HCT116 (cell line): ENCODE measurements at regions not wholly inside any gene's neighbourhood (a gene's known extent, or its start where the extent isn't known, plus 50 kb on each side); places are given as distances from the start of the nearest gene placed in this dataset.

Experiments
- ATAC-seq: fragments of 200-7000 bp; cut with Tn5 transposase; 2 replicates; pipeline ENCODE4 v1.9.1; 2020; ENCODE audit warnings: mild to moderate bottlenecking, moderate library complexity
- BruUV-seq: library from RNA; stranded (reverse); fragments of 400-500 nt; replicated peaks from 2 replicates; lab custom pipeline; 2021; lab: Mats Ljungman, UMichigan
- CTCF ChIA-PET: fragments of 300-600 bp; sonication (Branson Sonifier 250); formaldehyde crosslinking; loops from one replicate; lab custom pipeline; 2021; ENCODE audit warnings: antibody characterized with exemption; lab: Charles Lee
- POLR2A ChIA-PET: fragments of 300-600, 350-600 bp; sonication (Branson Sonifier 250); formaldehyde crosslinking; loops from one replicate; lab custom pipeline; 2021; ENCODE audit warnings: antibody characterized with exemption; lab: Charles Lee
- RAD21 ChIA-PET, 2 experiments: fragments of 300-600 bp; sonication (Branson Sonifier 250); formaldehyde crosslinking; loops; one replicate each; lab custom pipeline; 2023; ENCODE audit warnings: low total read pairs in 2 of 2; ENCODE audit not compliant: uncharacterized antibody in 2 of 2, unreplicated experiment in 2 of 2, low non-redundant PET in 1 of 2; lab: Charles Lee
- DNase-seq: peaks from one replicate; pipeline ENCODE4 v3.0.0-alpha.2; 2010; ENCODE audit warnings: low read depth, low spot score
- H2AFZ ChIP-seq: fragments of 200-600 bp; shearing (Covaris generic), sonication (generic); 2 replicates; pipeline ENCODE4 v1.6.1; 2017; ENCODE audit warnings: low read depth, mixed run types, mixed read lengths, antibody characterized with exemption, low read length; ENCODE audit not compliant: poor library complexity, severe bottlenecking
- H3K27ac ChIP-seq: 2 replicates; pipeline ENCODE4 v1.5.1; 2012; ENCODE audit warnings: low read depth, low read length
- H3K27me3 ChIP-seq: fragments of 200-600 bp; sonication (generic); 2 replicates; pipeline ENCODE4 v1.6.1; 2016; ENCODE audit warnings: mixed run types, low read length, mixed read lengths; ENCODE audit not compliant: insufficient read depth
- H3K36me3 ChIP-seq, 2 experiments: fragments of 200-500 bp in 1 of 2; fragments of 200-600 bp in 1 of 2; sonication (Bioruptor generic) in 1 of 2; sonication (generic) in 1 of 2; 2 replicates each; pipeline versions ENCODE4 v1.5.1 to v1.6.1; 2014 to 2016; ENCODE audit warnings: low read length in 2 of 2, inconsistent platforms in 1 of 2, mixed read lengths in 1 of 2, mixed run types in 1 of 2; ENCODE audit not compliant: insufficient read depth in 2 of 2, control insufficient read depth in 1 of 2
- H3K4me1 ChIP-seq, 2 experiments: fragments of 200-600 bp in 1 of 2; sonication (generic) in 1 of 2; 2 replicates each; pipeline versions ENCODE4 v1.5.1 to v1.6.1; 2012 to 2017; ENCODE audit warnings: low read length in 2 of 2, inconsistent platforms in 1 of 2, mild to moderate bottlenecking in 1 of 2, mixed read lengths in 1 of 2, mixed run types in 1 of 2, moderate library complexity in 1 of 2; ENCODE audit not compliant: insufficient read depth in 2 of 2, control insufficient read depth in 1 of 2
- H3K4me2 ChIP-seq: fragments of 200-600 bp; sonication (generic); 2 replicates; pipeline ENCODE4 v1.6.1; 2017; ENCODE audit warnings: mixed run types, low read length, mixed read lengths
- H3K4me3 ChIP-seq, 2 experiments: fragments of 200-600 bp in 1 of 2; sonication (generic) in 1 of 2; replicated peaks in 1 of 2; 2 replicates each; pipeline ENCODE4 v1.5.1; 2011 to 2016; ENCODE audit warnings: low read length in 2 of 2, control low read depth in 1 of 2, low read depth in 1 of 2, mild to moderate bottlenecking in 1 of 2, mixed read lengths in 1 of 2, mixed run types in 1 of 2
- H3K79me2 ChIP-seq: fragments of 200-600 bp; sonication (generic); 2 replicates; pipeline ENCODE4 v1.6.1; 2017; ENCODE audit warnings: mild to moderate bottlenecking, mixed run types, low read length, moderate library complexity, mixed read lengths; ENCODE audit not compliant: insufficient read depth
- H3K9ac ChIP-seq: fragments of 200-600 bp; sonication (generic); 2 replicates; pipeline ENCODE4 v1.6.1; 2016; ENCODE audit warnings: low read length, mixed read lengths
- H3K9me2 ChIP-seq: fragments of 200-600 bp; sonication (generic), shearing (Covaris generic); 2 replicates; pipeline ENCODE4 v1.6.1; 2017; ENCODE audit warnings: mixed run types, mild to moderate bottlenecking, moderate library complexity; ENCODE audit not compliant: insufficient read depth
- H3K9me3 ChIP-seq, 2 experiments: fragments of 200-500 bp in 1 of 2; fragments of 200-600 bp in 1 of 2; sonication (Bioruptor generic) in 1 of 2; sonication (generic) in 1 of 2; 2 replicates each; pipeline ENCODE4 v1.6.1; 2014 to 2017; ENCODE audit warnings: low read length in 2 of 2, mixed read lengths in 2 of 2, inconsistent platforms in 1 of 2, low read depth in 1 of 2, mild to moderate bottlenecking in 1 of 2, mixed run types in 1 of 2, moderate library complexity in 1 of 2; ENCODE audit not compliant: control insufficient read depth in 1 of 2, insufficient read depth in 1 of 2
- H4K20me1 ChIP-seq: fragments of 200-600 bp; sonication (generic), shearing (Covaris generic); 2 replicates; pipeline ENCODE4 v1.6.1; 2017; ENCODE audit warnings: mixed run types, mild to moderate bottlenecking, moderate library complexity; ENCODE audit not compliant: insufficient read depth
- CBX3 ChIP-seq: IDR thresholded peaks from 2 replicates; pipeline ENCODE4 v1.6.1; 2012; ENCODE audit warnings: low read depth
- CEBPB ChIP-seq: IDR thresholded peaks from 2 replicates; pipeline ENCODE4 v1.6.1; 2012; ENCODE audit warnings: low read depth
- EGR1 ChIP-seq: IDR thresholded peaks from 2 replicates; pipeline ENCODE4 v1.6.1; 2012; ENCODE audit warnings: low read depth
- EZH2phosphoT487 ChIP-seq: fragments of 200-600 bp; IDR thresholded peaks from 2 replicates; pipeline ENCODE4 v1.6.1; 2018; ENCODE audit warnings: antibody characterized with exemption, borderline replicate concordance
- FOSL1 ChIP-seq: IDR thresholded peaks from 2 replicates; pipeline ENCODE4 v1.6.1; 2012; ENCODE audit warnings: low read depth
- JUND ChIP-seq: IDR thresholded peaks from 2 replicates; pipeline ENCODE4 v1.6.1; 2012
- RAD21 ChIP-seq: IDR thresholded peaks from 2 replicates; pipeline ENCODE4 v1.6.1; 2012; ENCODE audit warnings: low read depth, mild to moderate bottlenecking
- SIN3A ChIP-seq: IDR thresholded peaks from 2 replicates; pipeline ENCODE4 v1.6.1; 2012; ENCODE audit warnings: low read depth
- SP1 ChIP-seq: IDR thresholded peaks from 2 replicates; pipeline ENCODE4 v1.6.1; 2012; ENCODE audit warnings: low read depth
- SRF ChIP-seq: IDR thresholded peaks from 2 replicates; pipeline ENCODE4 v1.6.1; 2012; ENCODE audit warnings: low read depth
- YY1 ChIP-seq: IDR thresholded peaks from 2 replicates; pipeline ENCODE4 v1.6.1; 2011; ENCODE audit warnings: low read length, low read depth, moderate library complexity, mild to moderate bottlenecking; ENCODE audit not compliant: insufficient replicate concordance; ENCODE audit errors: extremely low read depth
- intact Hi-C: fragments of 100-400 bp; cut with micrococcal nuclease; formaldehyde crosslinking; loops from 2 replicates; pipeline ENCODE4 v1.10.0; 2022
- TF ChIP-seq, protein P1 (sequence below): IDR thresholded peaks from 2 replicates; pipeline ENCODE4 v1.6.1; 2012
- TF ChIP-seq, protein P2 (sequence below): IDR thresholded peaks from 2 replicates; pipeline ENCODE4 v1.6.1; 2011; ENCODE audit warnings: mild to moderate bottlenecking, low read length, moderate library complexity; ENCODE audit not compliant: insufficient replicate concordance; ENCODE audit errors: extremely low read depth

DNA sequence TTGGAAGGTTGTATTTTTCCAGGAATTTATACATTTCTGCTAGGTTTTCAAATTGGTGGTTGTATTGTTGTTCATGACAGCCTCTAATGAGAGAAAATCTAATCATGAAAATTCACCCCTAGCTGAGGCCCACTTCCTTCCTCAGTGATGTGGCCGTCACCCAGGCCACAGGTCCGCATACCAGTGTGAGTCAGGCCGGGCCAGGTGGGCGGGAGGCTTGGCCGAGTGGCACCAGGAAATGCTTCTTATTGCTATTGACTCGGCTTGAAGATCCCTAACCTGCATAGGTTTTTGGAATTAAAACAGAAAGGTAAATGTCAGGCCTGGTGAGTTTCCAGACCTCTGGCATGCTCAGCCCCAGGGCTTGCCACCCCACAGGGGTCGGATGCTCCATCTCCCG, 88.7 kb downstream of the SCGB2B2 start:
- H3K4me3 ChIP-seq, result peak overlapping the region in 1 of 2 experiments; percentile 7; a peak in 1 of 4 replicates

More for the DNA sequence above, 88.7 kb downstream of the SCGB2B2 start:
- H3K36me3 ChIP-seq, result no peaks in the 10 kb centered on the region
- H3K9me3 ChIP-seq, result no peaks in the 10 kb centered on the region
- no peak overlapping the region for H3K9ac ChIP-seq
- H3K4me1 ChIP-seq, result peaks cover 4 to 15% of the 10 kb centered on the region in 2 experiments
- TF ChIP-seq CEBPB (no peak), SRF (no peak), SIN3A (no peak), EZH2phosphoT487 (no peak), YY1 (no peak), SP1 (peak; percentile 59), CBX3 (peak; percentile 44; the same call in 1 of the 2 replicates), RAD21 (no peak), EGR1 (peak; percentile 79), FOSL1 (peak; percentile 64), JUND (peak; percentile 58)
- TF ChIP-seq, protein P1, sequence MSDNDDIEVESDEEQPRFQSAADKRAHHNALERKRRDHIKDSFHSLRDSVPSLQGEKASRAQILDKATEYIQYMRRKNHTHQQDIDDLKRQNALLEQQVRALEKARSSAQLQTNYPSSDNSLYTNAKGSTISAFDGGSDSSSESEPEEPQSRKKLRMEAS, result peak; percentile 39
- TF ChIP-seq, protein P2, sequence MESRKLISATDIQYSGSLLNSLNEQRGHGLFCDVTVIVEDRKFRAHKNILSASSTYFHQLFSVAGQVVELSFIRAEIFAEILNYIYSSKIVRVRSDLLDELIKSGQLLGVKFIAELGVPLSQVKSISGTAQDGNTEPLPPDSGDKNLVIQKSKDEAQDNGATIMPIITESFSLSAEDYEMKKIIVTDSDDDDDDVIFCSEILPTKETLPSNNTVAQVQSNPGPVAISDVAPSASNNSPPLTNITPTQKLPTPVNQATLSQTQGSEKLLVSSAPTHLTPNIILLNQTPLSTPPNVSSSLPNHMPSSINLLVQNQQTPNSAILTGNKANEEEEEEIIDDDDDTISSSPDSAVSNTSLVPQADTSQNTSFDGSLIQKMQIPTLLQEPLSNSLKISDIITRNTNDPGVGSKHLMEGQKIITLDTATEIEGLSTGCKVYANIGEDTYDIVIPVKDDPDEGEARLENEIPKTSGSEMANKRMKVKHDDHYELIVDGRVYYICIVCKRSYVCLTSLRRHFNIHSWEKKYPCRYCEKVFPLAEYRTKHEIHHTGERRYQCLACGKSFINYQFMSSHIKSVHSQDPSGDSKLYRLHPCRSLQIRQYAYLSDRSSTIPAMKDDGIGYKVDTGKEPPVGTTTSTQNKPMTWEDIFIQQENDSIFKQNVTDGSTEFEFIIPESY, result no peak
- peak; percentile 10 for DNase-seq
- POLR2A ChIA-PET, result no interaction called here
- CTCF ChIA-PET, result no interaction called here
- peak overlapping the region; percentile 62 for H3K4me2 ChIP-seq
- ATAC-seq, result peak; percentile 81
- no peaks in the 10 kb centered on the region for H3K9me2 ChIP-seq
- H3K79me2 ChIP-seq, result no peaks in the 10 kb centered on the region
- no peak overlapping the region for H2AFZ ChIP-seq
- no peak overlapping the region for H3K27ac ChIP-seq
- no TSS peak for BruUV-seq
- no peaks in the 10 kb centered on the region for H3K27me3 ChIP-seq
- no peaks in the 10 kb centered on the region for H4K20me1 ChIP-seq
- intact Hi-C loops, result no loop called here
- RAD21 ChIA-PET, result no interaction called here
